Astrocyte of the spinal cord (primary cell): ENCODE measurements at regions not wholly inside any gene's neighbourhood (a gene's known extent, or its start where the extent isn't known, plus 50 kb on each side); places are given as distances from the start of the nearest gene placed in this dataset.

Experiments used
- DNase-seq: peaks from one replicate; pipeline ENCODE4 v3.0.0; 2011; ENCODE audit warnings: low read depth, low spot score
- H3K4me3 ChIP-seq: 2 replicates; pipeline ENCODE4 v1.5.1; 2011; ENCODE audit warnings: low read depth, mild to moderate bottlenecking, low read length, moderate library complexity
- CTCF ChIP-seq: IDR thresholded peaks from 2 replicates; pipeline ENCODE4 v1.5.1; 2012; ENCODE audit warnings: low read depth, mild to moderate bottlenecking, low read length, inconsistent platforms
- in situ Hi-C: cut with HindIII; loops from 2 replicates; pipeline ENCODE4 v1.10.0; 2017; ENCODE audit warnings: low sequenced_read_pairs

GRCh38 chr4:82044141-82044993 lies 329.4 kb downstream of the HNRNPD start:
- in situ Hi-C loops, result no loop called here
- TF ChIP-seq CTCF, result no peak
- H3K4me3 ChIP-seq, result peak overlapping the region; percentile 26
- DNase-seq, result peak; percentile 53

GRCh38 chr4:82043809-82044137 lies 330.0 kb downstream of the HNRNPD start:
- no peak overlapping the region for H3K4me3 ChIP-seq
- in situ Hi-C loops, result no loop called here
- no peak for TF ChIP-seq CTCF
- no peak for DNase-seq

- DNase-seq, result no peak
- H3K4me3 ChIP-seq, result no peak overlapping the region
- no peak for TF ChIP-seq CTCF
- in situ Hi-C loops, result no loop called here
These were observed 330.5 kb downstream of the HNRNPD start for GRCh38 chr4:82043081-82043808.

GRCh38 chr4:82042042-82042441 lies 331.7 kb downstream of the HNRNPD start:
- no peak for DNase-seq
- TF ChIP-seq CTCF, result no peak
- in situ Hi-C loops, result no loop called here
- no peak overlapping the region for H3K4me3 ChIP-seq

- TF ChIP-seq CTCF, result no peak
- DNase-seq, result no peak
- in situ Hi-C loops, result no loop called here
- H3K4me3 ChIP-seq, result no peak overlapping the region
These were observed 334.9 kb downstream of the HNRNPD start for GRCh38 chr4:82038936-82039335.

GRCh38 chr4:82036181-82036580 lies 337.6 kb downstream of the HNRNPD start:
- in situ Hi-C loops, result no loop called here
- no peak for DNase-seq
- TF ChIP-seq CTCF, result no peak
- H3K4me3 ChIP-seq, result no peak overlapping the region
